ENCODE measurements at regions not wholly inside any gene's neighbourhood (a gene's known extent, or its start where the extent isn't known, plus 50 kb on each side); places are given as distances from the start of the nearest gene placed in this dataset.
"Not testable (repeated sequence)": the region's sequence is repeated elsewhere in the genome, so short reads cannot be mapped to it uniquely, and the experiment has no call there.

DNA sequence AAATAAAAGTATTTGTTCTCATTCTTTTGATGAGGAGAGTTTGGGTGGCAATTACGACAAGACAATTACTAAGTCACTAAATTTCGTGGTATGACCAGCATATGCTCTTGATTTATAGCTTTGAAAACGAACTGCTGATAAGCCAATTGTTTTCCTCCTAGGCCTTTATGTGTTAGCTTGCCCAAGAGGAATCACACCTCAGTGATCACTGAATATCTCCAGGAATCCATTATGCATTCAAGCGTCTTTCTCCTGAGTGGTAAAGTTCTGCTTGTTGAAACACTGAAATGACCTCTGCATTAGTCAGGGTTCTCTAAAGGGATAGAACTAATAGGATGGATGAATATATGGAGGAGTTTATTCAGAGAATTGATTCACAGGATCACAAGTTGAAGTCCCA lies 677.7 kb upstream of the MEF2C start:
- DNase-seq (ENCODE audit: low spot score) = no peak

DNA sequence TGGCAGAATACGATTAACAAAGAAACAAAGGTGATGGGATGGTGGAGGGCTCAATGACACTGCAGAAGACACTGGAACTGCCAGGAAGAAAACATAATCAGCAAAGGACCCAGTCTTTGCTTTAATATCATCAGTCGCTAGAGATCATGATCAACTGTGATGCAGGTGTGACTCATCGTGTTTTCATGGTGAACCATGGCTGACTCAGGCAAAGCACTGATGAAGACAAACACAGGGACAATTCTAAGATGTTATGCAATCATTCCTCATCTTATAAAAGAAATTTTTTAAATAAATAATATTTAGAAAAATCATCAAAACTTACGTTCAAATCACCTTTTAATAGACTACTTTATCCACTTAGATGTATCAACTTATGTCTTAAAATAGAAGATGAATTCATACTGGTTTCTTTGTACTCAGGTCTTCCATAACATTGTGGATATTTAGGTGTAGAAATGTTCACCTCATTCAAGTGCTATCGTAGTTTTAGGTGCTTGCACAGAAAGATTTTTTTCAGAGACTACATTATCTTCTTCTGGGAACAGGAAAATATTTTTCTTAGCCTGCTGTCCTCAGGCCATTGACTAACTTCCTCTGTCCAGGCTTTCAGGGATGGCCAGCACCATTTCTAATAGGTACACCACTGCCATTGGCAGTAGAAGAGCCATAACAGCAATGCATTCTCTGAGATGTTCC lies 673.4 kb upstream of the MEF2C start:
- DNase-seq (ENCODE audit: low spot score) = peak; percentile 86

DNA sequence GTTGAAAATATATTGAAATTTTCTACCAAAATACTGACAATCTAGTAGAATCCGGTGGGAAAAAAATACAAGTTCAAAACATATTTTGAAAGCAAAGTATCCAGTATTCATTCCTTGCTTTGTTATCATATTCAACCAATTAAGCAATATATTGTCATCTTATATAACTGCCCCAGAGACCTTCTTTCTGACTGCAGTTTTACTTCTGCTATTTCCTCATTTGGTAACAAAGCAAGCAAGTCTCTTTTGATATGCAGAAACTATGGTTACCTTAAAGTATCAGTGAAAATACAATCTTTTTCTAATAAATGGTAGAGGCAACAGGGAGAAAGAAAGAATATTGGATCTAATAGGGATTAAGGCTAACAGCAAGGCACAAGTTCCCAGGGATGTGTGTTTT lies 663.7 kb upstream of the MEF2C start:
- no peak for DNase-seq (ENCODE audit: low spot score)

DNA sequence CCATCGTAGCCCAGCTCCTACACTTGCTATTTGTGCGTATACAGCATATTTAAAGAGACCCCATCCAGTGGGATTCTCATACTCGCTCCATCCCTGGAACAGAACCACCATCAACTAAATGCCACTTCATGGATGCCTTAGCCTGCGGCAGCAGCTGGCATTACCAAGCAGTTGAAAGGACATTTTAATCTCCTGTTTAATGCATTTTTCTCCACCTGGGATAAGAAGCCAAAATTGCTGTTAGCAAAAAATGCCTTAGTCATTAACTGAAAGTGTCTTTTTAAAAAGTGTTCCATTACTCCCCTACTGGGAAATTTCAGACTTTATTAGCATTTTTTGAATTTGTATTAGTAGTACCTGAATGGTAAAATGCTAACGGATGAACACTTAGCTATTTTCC lies 662.6 kb upstream of the MEF2C start:
- DNase-seq (ENCODE audit: low spot score) = no peak

DNA sequence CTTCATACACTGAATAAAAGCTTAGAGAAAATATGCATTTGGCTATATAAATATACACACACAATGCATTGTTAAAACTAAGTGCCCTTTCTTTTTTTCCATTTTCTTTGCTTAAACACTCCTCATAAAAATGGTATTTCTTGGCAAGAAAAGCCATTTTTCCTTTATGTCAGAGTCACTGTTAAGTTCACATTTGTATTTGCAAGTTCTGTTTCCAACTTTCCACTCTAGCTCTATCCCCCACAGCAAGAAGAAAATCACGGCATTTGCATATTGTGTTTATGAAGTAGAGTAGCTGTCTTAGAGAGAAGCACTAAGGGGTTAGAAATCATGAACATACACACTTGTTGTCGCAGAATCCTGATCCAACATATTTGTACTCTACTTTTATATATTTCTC lies 662.1 kb upstream of the MEF2C start:
- DNase-seq (ENCODE audit: low spot score) = no peak

DNA sequence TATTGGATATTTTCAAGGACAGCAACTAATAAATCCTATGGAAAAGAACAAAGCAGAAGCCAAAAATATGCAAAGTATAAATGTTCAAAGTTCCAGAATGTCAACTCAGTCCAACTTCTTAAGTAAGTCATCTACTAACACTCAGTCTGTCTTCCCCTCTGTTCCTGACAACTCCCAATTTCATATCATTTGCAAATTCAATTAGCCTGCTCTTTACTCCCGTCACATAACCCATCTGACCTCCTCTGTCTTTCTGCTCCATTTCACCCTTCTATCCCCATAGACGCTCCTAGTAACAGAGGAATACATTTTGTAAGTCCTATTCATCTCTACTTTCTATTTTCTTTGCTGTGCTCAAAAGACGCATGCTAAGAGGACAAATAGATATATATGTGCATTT lies 659.8 kb upstream of the MEF2C start:
- DNase-seq (ENCODE audit: low spot score) = no peak

DNA sequence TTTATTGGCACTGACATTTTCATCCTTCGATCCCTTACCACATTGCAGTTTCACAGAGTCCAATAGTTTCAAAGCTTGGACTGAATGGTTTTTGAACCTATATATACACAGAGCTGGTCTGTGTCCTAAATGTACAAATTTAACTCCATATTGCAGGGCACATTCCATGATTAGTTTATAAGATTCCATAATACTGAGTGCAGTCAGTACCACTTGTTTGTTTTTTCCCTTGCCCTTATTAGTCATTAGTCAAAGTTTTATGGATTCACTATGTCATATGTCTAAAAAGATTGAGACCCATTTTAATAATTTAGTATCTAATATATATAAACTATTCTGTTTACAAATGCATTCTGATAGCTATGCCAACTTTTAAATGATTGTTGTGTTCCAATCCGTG lies 654.8 kb upstream of the MEF2C start:
- no peak for DNase-seq (ENCODE audit: low spot score)

DNA sequence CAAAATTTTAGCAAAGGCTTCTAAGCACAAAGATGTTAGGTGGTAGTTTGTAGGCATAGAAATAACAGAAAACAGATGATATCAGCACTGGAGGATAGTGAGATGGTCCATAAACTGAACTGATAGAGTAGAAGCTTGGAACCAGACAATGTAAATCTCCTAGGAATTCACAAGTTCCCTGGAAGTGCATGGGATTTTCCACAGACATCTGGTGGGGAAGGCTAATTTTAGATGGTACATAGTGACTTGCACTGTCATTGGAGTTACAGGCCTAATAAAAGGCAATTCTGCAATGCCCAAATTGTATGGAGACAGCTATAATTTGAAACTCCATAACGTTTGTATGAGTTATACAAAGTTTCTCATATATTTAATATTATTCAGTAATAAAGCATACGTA lies 653.0 kb upstream of the MEF2C start:
- no peak for DNase-seq (ENCODE audit: low spot score)

DNA sequence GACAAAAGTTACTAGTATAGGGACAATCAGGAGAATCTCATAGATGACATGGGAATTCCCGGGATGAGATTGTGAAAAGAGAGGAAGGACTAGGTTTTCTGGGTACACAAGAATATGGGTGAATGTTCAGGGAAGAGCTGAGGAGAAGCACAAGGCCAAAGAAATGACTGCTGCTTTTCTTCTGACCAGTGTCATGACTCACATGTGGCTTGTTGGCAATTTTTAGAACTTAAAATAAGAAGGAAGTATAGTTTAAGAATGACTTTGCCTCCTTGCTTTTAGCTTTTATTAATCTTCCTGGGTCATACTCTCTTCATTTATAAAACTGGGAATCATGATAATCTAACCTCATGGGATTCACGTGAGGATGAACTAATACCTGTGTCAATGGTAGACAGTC lies 652.4 kb upstream of the MEF2C start:
- DNase-seq (ENCODE audit: low spot score) = peak; percentile 27

DNA sequence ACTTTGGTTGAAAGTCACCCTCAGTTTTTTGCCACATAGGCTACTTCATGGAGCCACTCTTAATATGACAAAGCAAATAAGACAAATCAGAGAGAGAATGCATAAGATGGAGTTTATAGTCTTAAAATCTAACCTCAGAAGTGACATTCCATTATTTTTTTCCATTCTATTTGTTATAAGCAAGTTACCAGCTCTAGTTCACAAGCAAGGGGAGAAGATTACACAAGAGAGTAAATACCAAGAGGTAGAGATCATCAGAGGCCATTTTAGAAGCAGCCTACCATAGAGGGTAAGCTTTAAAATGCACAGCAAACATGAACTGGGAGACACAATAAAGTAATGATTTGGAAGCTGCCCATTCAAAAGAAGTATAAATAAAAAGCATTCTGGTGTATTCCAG lies 651.3 kb upstream of the MEF2C start:
- peak; percentile 32 for DNase-seq (ENCODE audit: low spot score)

DNA sequence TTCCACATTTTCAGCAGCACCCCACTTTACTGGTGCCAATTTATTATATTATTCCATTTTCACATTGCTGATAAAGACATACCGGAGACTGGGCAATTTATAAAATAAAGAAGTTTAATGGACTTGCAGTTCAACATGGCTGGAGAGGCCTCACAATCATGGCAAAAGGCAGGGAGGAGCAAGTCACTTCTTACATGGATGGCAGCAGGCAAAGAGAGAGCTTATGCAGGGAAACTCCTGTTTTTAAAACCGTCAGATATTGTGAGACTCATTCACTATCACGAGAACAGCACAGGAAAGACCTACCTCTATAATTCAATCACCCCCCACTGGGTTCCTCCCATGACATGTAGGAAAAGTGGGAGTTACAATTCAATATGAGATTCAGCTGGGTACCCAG lies 641.8 kb upstream of the MEF2C start:
- DNase-seq (ENCODE audit: low spot score) = no peak

DNA sequence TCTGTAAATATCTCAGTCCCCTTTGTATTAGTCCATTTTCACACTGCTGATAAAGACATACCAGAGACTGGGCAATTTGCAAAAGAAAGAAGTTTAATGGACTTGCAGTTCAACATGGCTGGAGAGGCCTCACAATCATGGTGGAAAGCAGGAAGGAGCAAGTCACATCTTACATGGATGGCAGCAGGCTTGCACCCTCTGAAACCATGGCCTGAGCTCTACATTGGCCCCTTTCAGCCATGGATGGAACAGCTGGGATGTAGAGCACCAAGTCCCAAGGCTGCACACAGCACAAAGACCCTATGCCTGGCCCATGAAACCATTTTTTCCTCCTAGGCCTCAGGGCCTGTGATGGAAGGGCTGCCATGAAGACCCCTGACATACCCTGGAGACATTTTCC lies 640.9 kb upstream of the MEF2C start:
- not testable (repeated sequence) for DNase-seq (ENCODE audit: low spot score)

DNA sequence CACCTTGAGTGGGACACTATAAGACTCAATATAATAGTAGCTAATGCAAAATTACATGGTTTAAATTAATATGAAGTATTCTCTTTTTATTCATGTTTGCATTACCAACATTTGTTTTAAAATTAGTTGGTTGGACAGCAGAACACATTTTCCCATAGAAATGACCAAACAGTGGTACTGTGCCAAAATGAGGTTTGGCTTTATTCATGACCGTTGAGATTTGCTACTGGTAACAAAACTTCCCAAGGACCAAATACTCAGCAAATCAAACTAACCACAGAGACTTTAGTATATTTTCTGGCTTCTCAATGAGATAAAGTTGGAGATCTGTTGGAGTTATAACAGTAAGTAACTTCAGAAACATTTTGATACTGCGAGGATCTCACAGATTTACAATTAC lies 637.8 kb upstream of the MEF2C start:
- DNase-seq (ENCODE audit: low spot score) = no peak

DNA sequence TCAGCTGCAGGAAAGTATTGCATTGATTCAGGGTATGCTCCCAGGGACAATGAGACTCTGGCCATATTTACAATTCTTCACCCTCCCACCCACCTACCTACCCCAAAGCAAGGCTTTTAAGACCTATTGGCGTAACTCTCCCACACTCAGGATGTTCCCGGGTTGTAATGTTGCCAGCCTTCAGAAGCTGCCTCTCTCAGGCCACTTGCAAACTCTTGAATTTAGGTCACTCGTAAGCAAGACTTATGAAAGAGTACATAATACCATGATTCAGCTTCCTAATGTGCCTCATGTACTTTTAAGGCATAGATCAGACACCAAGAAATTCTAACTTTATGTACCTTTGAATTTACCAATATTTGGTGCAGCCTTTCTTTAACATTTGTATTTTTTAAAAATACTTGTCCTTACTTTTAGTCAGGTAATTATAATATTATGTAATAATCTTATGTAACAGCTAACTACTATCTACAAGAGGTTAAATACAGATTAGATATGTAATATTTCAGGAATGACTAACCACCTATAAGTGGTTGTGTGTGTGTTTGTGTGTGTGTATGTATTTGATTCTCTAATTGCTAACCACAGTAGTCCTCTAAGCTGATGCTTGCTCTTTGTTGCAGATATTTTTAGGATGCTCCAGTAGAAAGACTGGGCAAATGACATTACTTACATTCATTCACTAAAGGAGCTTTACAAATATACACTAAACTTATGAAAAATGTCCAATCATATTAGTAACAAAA lies 630.5 kb upstream of the MEF2C start:
- DNase-seq (ENCODE audit: low spot score) = no peak

DNA sequence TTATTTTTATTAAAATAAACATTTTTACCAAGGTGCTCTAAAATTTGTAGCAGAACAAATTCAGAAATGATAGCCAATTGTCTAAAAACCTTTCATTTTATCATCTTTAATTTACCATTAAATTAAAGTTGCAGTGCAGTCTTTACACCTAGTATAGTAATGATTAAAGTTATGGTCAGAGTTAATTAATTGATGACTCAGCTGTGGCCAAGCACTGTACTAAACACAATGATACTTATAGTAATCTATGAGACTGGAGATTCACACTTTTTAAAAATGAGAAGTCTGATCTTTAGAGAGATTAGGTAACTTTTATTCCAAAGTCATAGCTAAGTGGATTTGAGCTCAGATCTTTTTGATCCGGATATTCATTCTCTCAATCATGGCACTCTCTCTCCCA lies 621.1 kb upstream of the MEF2C start:
- DNase-seq (ENCODE audit: low spot score) = no peak

DNA sequence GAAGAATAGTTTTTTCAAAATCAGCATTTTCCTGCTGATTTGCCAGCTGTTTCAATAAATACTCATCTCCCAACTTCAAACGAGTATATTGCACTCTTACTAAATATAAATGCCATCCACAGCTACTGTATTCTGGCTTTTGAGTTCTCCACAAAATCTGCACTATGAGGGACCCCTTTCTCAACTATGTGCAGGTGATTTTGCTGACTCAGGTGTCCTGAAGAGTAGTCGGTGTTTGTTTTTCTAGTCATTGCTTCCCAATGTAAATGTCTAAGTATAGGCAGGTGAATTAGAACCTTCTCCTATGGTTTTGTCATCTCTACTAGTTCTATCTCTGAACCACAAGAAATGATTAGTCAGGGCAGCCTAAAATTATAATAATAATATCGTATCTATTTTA lies 616.8 kb upstream of the MEF2C start:
- no peak for DNase-seq (ENCODE audit: low spot score)

DNA sequence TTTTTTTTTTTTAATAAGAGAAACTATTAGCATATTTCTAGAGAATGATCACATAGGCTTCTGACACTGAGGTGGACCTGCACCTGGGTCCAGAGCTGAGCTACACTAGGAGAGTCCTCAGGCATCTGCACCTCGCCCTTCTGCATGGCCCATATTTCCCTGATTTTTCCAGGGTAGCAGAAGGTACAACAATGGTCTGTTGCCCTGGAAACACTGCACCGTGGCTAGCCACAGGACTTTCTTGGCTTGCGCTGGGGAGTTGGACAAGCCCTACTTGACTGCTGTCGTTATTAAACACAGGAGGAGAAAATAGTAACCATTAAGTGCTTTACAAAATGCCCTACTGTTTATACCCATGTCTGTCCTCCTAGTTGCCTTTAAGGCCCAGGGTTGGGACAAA lies 615.7 kb upstream of the MEF2C start:
- DNase-seq (ENCODE audit: low spot score) = no peak

DNA sequence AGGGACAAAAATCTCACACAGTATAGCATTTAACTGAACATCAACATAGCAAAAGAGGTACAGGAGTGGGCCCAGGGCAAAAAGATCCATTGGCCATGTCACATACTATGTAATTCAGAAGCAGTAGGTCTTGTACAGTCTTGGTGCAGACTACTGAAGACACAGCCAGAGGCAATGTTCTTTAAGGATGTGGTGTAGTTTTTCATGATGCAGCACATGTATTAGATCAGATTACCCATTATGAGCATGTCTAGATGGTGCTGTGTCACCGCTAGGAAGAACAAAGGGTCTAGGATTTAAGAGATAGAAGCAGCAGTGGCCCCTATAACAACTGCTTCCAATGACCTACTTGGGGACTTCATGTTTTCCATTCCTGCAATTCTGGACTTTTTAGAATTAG lies 610.4 kb upstream of the MEF2C start:
- DNase-seq (ENCODE audit: low spot score) = no peak

DNA sequence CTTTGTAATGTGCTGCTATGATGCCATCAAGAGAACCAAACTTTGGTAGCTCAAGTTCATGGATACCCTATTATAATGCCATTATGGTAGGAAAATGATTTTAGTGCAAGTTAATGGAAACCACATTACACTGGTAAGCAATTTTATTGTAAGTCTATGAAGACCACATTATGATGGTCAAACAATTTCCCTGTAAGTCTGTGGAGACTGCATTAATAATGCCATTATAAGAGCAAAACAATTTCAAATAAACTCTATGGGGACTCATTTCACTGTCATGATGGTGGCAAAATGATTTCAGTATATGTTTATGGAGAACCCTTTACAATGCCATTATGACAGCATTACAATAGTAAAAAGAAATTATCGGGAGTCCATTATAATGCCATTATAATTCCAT lies 602.0 kb upstream of the MEF2C start:
- no peak for DNase-seq (ENCODE audit: low spot score)

DNA sequence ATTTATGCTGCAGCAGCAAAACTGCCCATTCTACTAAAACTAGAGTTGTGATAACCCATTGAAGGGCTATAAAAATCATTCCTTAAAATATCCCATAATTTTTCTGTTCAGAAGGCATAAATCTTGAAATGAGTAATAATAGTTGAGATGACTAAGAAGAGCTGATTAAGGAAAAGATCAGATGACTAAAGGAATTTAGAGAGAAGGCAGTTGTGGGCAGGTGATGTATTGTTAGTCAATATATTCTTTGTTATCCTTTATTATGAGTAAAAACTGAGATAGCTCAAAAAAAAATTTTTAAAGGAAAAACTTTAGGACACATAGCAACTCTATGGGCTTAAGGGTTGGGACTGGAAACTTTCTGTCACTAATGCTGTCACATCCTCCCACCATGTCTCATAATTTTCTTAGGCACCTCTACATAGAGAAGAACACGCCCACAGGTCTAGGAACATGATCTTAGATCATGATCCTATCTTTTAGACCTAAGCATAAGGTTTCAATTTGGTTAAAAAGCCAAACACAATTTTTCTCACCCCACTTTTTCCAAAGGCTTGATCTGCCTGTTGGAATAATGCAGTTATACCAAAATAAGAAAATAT lies 597.5 kb upstream of the MEF2C start:
- DNase-seq (ENCODE audit: low spot score) = no peak

DNA sequence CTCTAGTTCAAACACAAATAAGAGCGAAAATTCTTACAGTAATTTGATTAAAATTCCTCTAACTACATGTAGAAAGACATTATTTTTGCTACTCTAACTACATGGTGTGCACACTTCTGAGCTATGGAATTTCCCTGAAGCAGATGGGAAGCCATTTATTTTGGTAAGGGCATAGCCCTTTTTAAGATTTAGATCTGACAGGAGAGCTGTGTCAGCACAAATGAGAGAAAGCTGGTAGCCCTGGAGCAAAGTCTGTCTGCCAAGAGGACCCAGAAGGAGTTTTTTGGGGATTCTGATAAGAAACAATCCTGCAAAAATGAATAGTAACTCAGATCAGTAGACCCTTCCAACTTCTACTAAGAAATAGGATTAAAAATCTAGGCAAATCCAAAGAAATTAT lies 595.9 kb upstream of the MEF2C start:
- no peak for DNase-seq (ENCODE audit: low spot score)

DNA sequence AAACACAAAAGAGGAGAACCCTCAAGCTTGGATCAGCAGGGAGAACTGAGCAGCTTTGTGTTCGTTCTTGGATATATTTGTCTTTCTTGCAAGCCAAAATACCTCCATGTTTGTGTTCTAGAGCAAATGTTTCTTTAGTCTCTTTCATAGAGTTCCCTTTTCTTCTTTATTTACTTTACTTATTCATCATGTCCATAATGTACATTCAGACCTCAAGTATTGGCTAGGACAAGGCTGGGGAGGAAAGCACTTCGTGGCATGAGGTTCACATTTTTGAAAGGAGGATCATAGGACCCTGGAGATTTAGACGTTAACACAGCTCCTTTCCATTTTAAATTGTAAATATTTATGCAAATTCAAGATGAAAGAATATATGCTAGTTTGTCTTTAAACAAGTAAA lies 590.2 kb upstream of the MEF2C start:
- DNase-seq (ENCODE audit: low spot score) = no peak

DNA sequence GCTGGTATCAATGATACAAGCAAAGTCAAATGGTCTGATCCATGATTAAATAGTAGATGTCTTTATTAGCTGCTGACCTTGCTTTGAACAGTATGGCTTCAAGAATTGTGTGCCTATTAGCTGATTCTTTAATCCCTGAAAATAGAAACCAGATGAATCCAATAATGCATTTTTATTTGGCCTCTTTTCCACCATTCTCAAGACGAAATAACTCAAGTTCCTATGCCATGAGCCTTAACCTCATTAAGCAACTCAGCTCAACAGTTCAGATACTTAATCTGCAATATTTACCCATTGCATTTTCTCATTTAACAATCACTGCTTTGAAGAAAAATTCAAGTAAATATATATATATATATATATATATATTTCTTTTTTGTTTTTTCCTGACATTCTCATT lies 588.6 kb upstream of the MEF2C start:
- peak; percentile 48 for DNase-seq (ENCODE audit: low spot score)

DNA sequence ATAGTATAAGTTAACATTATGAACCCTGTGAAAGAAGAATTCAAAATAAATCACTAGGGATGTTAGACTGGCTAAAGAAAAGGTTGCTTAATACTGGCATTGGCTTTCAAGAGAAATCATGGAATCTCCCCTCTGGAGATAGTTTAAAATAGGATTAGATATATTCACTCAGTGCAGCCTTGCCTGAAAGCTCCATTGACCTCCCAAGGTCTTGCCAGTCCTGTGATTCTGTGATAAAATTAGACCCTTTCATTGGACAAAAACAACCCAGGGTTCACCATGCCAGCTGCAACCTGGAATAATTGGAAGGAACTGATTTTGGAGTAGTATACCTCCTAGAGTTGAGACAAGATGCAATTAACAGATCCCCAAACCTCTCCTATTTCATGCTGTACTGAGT lies 588.1 kb upstream of the MEF2C start:
- DNase-seq (ENCODE audit: low spot score) = no peak

Measured in AG20443 (cell line).